GM19468 (cell line): ENCODE measurements at regions not wholly inside any gene's neighbourhood (a gene's known extent, or its start where the extent isn't known, plus 50 kb on each side); places are given as distances from the start of the nearest gene placed in this dataset.

Experiments used
- ATAC-seq: cut with Tn5 transposase; IDR thresholded peaks from one replicate; pipeline ENCODE4 v1.9.1; 2021; ENCODE audit warnings: mild to moderate bottlenecking, moderate library complexity, moderate number of reproducible peaks; ENCODE audit not compliant: unreplicated experiment; ENCODE audit errors: extremely low read depth

GRCh38 chr21:27680181-27680580 lies 713.3 kb upstream of the ADAMTS5 start:
- no peak for ATAC-seq

GRCh38 chr21:27678511-27678910 lies 711.6 kb upstream of the ADAMTS5 start:
- ATAC-seq: no peak

GRCh38 chr21:27677546-27677945 lies 710.7 kb upstream of the ADAMTS5 start:
- no peak for ATAC-seq

DNA sequence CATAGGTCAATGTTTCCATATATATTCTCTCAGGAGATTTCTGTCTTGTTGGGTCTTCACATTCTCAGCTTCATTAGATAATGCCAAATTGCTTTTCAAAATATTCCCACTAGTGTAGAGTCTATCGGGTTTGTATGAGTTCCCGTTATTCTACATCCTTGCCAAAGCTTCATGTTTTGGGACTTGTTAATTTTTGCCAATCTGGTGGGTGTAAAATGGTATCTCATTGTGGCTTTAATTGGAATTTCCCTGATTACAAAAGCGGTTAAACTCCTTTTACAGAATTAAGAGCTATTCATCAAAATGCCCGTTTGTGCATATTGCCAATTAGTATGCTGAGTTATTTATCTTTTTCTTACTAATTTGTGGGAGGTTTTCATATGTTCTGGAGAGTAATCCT lies 708.4 kb upstream of the ADAMTS5 start:
- no peak for ATAC-seq

DNA sequence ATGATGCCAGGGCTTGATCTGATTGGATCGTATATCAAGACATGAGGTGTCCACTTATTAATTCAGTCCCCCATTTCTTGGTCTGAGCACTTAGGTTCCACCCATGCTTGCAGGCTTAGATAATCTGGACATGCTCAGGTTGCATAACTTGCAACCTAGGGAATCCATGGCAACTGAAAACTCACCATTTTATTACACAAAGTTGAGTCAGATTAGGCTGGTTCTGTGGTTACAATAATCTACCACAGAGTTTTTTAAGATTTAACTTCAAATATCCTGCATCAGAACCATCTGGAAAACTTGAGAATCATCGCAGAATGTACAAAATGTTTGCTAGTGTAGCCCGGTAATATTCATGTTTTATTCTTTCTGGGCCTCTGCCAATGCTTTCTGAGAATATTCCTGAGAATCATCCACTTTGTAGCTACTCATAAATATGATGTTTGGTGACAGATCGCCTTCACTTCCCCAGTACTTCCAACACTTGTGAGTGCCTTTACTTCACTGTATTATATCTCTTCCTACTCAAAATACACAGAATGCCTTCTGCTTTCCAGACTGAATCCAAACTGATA lies 707.2 kb upstream of the ADAMTS5 start:
- ATAC-seq: no peak

- no peak for ATAC-seq
Measured at GRCh38 chr21:27673581-27673980, 706.7 kb upstream of the ADAMTS5 start.

DNA sequence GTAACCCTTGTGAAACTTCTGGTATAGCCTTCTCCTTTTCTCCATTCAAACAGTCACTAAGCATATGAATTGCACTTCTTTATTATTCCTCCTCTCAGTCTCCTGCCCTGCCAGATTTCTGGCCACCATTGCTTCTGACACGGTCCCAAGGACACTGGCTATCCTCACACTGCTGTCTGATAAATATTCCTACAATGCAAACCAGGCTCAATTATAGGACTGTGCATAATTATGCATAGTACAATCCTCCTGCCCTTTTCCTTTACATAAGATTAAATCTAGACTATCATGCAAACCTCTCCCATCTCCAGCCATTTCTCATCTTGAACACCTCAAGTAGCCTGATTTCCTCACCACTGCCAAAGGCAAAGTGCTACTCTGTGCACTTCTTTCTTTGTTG lies 704.3 kb upstream of the ADAMTS5 start:
- no peak for ATAC-seq

- ATAC-seq: no peak
Measured at GRCh38 chr21:27653481-27653880, 686.6 kb upstream of the ADAMTS5 start.

DNA sequence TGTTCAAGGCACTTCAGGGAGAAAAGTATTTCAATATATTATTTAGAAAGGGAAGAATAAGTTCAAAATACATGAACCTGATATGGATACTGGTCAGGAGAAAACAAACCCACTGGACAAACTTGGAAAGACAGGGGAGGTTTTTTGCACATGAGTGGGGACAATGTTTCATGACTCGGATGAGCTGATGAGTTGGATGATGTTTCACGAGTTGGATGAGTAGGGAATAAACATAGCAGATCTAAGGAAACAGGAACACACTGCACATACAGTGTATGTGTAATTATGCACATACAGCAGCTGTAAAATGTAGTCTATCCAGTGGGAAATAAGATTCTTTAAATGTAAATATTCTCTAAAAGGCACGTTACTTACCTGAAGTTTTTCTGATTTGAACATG lies 682.9 kb upstream of the ADAMTS5 start:
- no peak for ATAC-seq

DNA sequence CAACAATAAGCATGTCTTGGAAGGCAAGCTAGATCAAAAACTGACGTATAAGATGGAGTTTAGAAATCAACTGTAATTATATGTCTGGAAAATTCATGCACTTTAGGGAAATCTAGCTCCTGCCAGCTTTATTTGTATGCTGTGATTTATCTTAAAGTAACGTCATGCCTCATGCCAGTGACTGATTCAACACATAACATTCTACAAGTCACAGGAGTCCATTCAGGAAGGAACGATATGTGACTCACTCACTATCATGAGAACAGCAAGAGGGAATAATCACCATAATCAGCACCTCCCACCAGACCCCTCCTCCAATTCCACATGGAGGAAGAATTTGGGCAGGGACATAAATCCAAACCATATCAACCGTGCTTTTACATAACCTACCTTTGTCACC lies 682.4 kb upstream of the ADAMTS5 start:
- ATAC-seq: no peak

DNA sequence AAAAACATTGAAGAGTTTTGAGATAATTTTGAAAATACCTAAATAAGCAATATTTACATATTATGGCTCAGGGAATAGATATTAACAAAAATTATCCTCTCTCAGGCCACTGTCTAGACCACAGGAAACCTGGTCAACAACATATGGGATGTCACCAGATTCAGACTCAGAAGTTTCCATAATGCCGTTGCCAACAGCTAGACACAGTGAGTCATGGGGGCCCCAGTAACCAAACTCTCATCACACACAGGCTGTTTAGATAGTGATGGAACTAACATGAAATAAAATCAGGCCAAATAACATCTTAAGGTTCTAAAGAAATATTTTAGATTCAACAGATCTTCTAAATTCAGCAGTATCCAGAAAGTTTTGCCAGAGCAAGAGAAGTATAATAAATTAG lies 681.7 kb upstream of the ADAMTS5 start:
- no peak for ATAC-seq

DNA sequence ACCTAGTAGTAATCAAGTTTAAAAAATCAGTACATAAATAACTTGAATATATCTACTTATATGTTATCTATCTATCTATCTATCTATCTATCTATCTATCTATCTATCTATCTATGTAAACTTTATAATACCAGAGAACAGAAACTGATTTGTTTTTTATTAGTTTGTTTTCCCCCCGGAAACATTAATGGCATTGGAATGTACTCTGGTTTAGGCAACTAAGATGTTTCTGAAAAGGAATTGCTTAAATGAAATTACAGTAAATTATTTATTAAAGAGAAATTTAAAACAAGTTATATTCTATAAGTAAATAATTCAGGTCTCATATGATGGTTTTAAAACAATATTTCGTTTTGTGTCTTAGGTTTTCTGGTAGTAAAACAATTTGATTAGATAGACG lies 681.0 kb upstream of the ADAMTS5 start:
- ATAC-seq: no peak

GRCh38 chr21:27647401-27647800 lies 680.5 kb upstream of the ADAMTS5 start:
- ATAC-seq: no peak

- ATAC-seq: no peak
Measured at GRCh38 chr21:27646691-27647090, 679.8 kb upstream of the ADAMTS5 start.

DNA sequence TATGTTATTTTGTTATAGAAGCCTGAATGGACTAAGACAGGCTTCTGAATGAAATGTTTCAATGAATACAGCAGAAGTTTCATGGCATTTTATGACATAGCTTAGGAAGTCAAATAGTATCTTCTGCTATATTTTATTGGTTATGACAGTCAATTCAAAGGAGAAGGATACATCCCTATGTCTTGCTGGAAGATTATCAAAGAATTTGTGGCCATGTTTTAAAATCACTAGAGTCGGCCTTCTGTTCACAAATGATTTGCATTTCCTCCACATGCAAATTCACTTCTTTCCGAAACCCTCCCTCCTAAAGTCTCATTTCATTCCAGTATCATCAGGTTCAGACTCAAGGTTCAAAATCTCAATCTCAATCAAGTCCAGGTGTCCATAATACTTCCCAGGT lies 679.2 kb upstream of the ADAMTS5 start:
- ATAC-seq: no peak

GRCh38 chr21:27645285-27645684 lies 678.4 kb upstream of the ADAMTS5 start:
- no peak for ATAC-seq

- ATAC-seq: no peak
Measured at GRCh38 chr21:27643326-27643725, 676.4 kb upstream of the ADAMTS5 start.

GRCh38 chr21:27639286-27639685 lies 672.4 kb upstream of the ADAMTS5 start:
- no peak for ATAC-seq

- ATAC-seq: no peak
Measured at GRCh38 chr21:27636656-27637055, 669.8 kb upstream of the ADAMTS5 start.

DNA sequence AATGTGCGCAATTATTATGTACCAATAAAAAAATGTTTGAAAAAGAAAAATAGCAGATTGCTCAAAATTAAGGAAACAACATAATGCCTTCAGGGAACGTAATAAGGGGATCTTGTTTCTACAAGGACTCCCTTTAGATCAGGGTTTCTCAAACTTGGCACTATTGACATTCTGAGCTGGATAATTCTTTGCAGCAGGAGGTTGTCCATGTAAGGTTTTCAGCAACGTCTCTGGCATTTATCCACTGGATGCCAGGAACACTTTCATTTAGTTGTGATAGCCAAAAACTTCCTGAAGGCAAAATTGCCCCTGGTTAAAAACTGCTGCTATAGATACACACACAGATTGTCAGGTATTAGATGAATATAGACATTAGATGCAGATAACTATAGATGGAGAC lies 666.7 kb upstream of the ADAMTS5 start:
- no peak for ATAC-seq

- no peak for ATAC-seq
Measured at GRCh38 chr21:27631471-27631870, 664.6 kb upstream of the ADAMTS5 start.

- ATAC-seq: no peak
Measured at GRCh38 chr21:27622631-27623030, 655.7 kb upstream of the ADAMTS5 start.

DNA sequence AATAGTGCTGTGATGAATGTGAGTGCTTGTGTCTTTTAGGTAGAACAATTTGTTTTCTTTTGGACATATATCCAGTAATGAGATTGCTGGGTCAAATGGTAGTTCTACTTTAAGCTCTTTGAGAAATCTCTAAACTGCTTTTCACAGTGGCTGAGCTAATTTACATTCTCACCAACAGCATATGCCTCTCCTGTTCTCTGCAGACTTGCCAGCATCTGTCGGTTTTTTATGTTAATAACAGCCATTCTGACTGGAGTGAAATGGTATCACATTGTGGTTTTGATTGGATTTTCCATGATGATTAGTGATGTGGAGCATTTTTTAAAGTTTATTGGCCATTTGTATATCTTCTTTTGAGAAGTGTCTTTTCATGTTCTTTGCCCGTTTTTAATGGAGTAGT lies 647.3 kb upstream of the ADAMTS5 start:
- ATAC-seq: no peak
